Prostate gland (tissue), 2 donors: ENCODE measurements at regions not wholly inside any gene's neighbourhood (a gene's known extent, or its start where the extent isn't known, plus 50 kb on each side); places are given as distances from the start of the nearest gene placed in this dataset.

Experiments
- DNase-seq: peaks from one replicate; pipeline ENCODE4 v3.0.0-alpha.2; 2019; ENCODE audit warnings: low spot score
- H3K27ac ChIP-seq, 2 donors: fragments of 200-600 bp; sonication (generic); 2 replicates each; pipeline ENCODE4 v1.5.1; 2017 to 2019
- H3K27me3 ChIP-seq: fragments of 200-600 bp; sonication (generic); replicated peaks from 2 replicates; pipeline ENCODE4 v1.5.1; 2019; ENCODE audit not compliant: insufficient read depth
- H3K36me3 ChIP-seq, 2 donors: fragments of 200-600 bp; sonication (generic); 1 replicate in 1 of 2; 2 replicates in 1 of 2; pipeline versions ENCODE4 v1.5.1 to v1.8.1; 2017 to 2019
- H3K4me1 ChIP-seq: fragments of 200-600 bp; sonication (generic); replicated peaks from 2 replicates; pipeline ENCODE4 v1.5.1; 2019
- H3K4me3 ChIP-seq, 2 donors: fragments of 200-600 bp; sonication (generic); 2 replicates each; pipeline ENCODE4 v1.5.1; 2017 to 2019
- H3K9me3 ChIP-seq: fragments of 200-600 bp; sonication (generic); 2 replicates; pipeline ENCODE4 v1.5.1; 2017
- POLR2A ChIP-seq: fragments of 450-650 bp; IDR thresholded peaks from one replicate; pipeline ENCODE4 v1.6.1; 2016; ENCODE audit warnings: antibody characterized with exemption, mild to moderate bottlenecking
- POLR2AphosphoS5 ChIP-seq: sonication (generic); formaldehyde crosslinking; IDR thresholded peaks from one replicate; pipeline ENCODE4 v1.6.1; 2017; ENCODE audit warnings: antibody characterized with exemption
- WGBS: methylation state at CpG from one replicate; pipeline ENCODE4 v1.1.5; 2018; 5-methylcytosine and 5-hydroxymethylcytosine counted together
- intact Hi-C: fragments of 100-400 bp; cut with DNase I; formaldehyde crosslinking; loops from one replicate; pipeline ENCODE4 v1.14.2; 2022
- TF ChIP-seq, protein P1 (sequence below), 4 experiments: fragments of 200-600 bp in 2 of 4; fragments of 450-650 bp in 2 of 4; sonication (generic) in 2 of 4; IDR thresholded peaks; 1 replicate in 3 of 4; 2 replicates in 1 of 4; pipeline ENCODE4 v1.5.1; 2016 to 2019; ENCODE audit warnings: antibody characterized with exemption in 4 of 4, mild to moderate bottlenecking in 2 of 4, moderate library complexity in 2 of 4

- H3K27ac ChIP-seq = no peak overlapping the region
- 56% methylated on average over 5 of the region's 5 CpGs for WGBS
- DNase-seq = no peak
These were observed 121.2 kb downstream of the DUSP10 start for GRCh38 chr1:221620437-221621384.

GRCh38 chr1:221621683-221622082 is 120.2 kb downstream of the DUSP10 start:
- Histone ChIP-seq H3K27ac (no peak overlapping the region), H3K9me3 (no peaks in the 10 kb centered on the region), H3K4me3 (no peak overlapping the region), H3K27me3 (no peaks in the 10 kb centered on the region), H3K4me1 (no peaks in the 10 kb centered on the region), H3K36me3 (no peaks in the 10 kb centered on the region)
- DNase-seq = no peak
- no peak for TF ChIP-seq POLR2AphosphoS5
- TF ChIP-seq, protein P1, sequence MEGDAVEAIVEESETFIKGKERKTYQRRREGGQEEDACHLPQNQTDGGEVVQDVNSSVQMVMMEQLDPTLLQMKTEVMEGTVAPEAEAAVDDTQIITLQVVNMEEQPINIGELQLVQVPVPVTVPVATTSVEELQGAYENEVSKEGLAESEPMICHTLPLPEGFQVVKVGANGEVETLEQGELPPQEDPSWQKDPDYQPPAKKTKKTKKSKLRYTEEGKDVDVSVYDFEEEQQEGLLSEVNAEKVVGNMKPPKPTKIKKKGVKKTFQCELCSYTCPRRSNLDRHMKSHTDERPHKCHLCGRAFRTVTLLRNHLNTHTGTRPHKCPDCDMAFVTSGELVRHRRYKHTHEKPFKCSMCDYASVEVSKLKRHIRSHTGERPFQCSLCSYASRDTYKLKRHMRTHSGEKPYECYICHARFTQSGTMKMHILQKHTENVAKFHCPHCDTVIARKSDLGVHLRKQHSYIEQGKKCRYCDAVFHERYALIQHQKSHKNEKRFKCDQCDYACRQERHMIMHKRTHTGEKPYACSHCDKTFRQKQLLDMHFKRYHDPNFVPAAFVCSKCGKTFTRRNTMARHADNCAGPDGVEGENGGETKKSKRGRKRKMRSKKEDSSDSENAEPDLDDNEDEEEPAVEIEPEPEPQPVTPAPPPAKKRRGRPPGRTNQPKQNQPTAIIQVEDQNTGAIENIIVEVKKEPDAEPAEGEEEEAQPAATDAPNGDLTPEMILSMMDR (IDR thresholded peaks at IDR 0.05) = no peak
- no peak for TF ChIP-seq POLR2A
- 81% methylated on average over 2 of the region's 2 CpGs for WGBS
- intact Hi-C loops = no loop called here

More at GRCh38 chr1:221620437-221621384, 121.2 kb downstream of the DUSP10 start:
- Histone ChIP-seq H3K27me3 (no peaks in the 10 kb centered on the region), H3K4me1 (no peaks in the 10 kb centered on the region), H3K9me3 (no peaks in the 10 kb centered on the region), H3K4me3 (no peak overlapping the region), H3K36me3 (no peaks in the 10 kb centered on the region)
- TF ChIP-seq, protein P1 (IDR thresholded peaks at IDR 0.05) = no peak
- TF ChIP-seq POLR2A = no peak
- TF ChIP-seq POLR2AphosphoS5 = no peak
- intact Hi-C loops = no loop called here

DNA sequence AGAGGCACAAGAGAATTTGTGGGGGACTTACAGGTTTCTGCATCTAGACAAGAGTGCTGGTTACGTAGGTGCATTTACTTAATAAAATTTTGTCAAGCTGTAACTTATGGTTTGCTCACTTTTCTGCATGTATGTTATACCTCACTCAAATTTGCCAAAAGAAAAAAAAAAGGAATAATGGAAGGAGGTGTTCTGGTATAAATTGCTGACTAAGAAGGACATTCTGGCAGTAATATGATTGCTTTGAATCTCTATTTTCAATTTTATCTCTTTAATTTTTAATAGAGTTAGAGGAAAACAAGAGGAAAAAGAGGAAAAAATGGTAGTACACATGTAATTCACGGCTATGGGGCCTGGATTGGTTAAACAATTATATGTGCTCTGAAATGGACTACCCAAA is 119.5 kb downstream of the DUSP10 start:
- no peaks in the 10 kb centered on the region for H3K27me3 ChIP-seq
- no peaks in the 10 kb centered on the region for H3K9me3 ChIP-seq
- no peak for DNase-seq
- intact Hi-C loops = no loop called here
- no peaks in the 10 kb centered on the region for H3K36me3 ChIP-seq
- no peak for TF ChIP-seq POLR2A
- TF ChIP-seq, protein P1 (IDR thresholded peaks at IDR 0.05) = no peak
- no peak for TF ChIP-seq POLR2AphosphoS5
- H3K4me3 ChIP-seq = no peak overlapping the region
- H3K27ac ChIP-seq = no peak overlapping the region
- 89% methylated on average over 2 of the region's 2 CpGs for WGBS
- no peaks in the 10 kb centered on the region for H3K4me1 ChIP-seq

- Histone ChIP-seq H3K4me3 (no peak overlapping the region), H3K27ac (no peak overlapping the region), H3K9me3 (no peaks in the 10 kb centered on the region), H3K36me3 (no peaks in the 10 kb centered on the region), H3K27me3 (no peaks in the 10 kb centered on the region), H3K4me1 (no peaks in the 10 kb centered on the region)
- no peak for DNase-seq
- intact Hi-C loops = no loop called here
- TF ChIP-seq, protein P1 (IDR thresholded peaks at IDR 0.05) = no peak
- no peak for TF ChIP-seq POLR2A
- no peak for TF ChIP-seq POLR2AphosphoS5
These were observed 116.9 kb downstream of the DUSP10 start for GRCh38 chr1:221625026-221625425.

DNA sequence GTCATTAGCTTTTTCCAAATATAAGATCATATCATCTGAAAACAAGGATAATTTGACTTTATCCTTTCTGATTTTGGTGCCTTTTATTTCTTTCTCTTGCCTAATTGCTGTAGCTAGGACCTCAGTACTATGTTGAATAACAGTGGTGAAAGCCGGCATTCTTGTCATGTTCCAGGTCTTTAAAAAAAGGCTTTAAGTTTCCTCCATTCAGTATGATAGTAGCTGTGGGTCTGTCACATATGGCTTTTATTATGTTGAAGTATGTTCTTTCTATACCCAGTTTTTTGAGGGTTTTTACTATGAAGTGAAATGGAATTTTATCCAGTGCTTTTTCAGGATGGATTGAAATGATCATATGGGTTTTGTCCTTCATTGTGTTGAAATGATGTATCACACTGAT is 115.8 kb downstream of the DUSP10 start:
- no peak for TF ChIP-seq POLR2AphosphoS5
- DNase-seq = no peak
- WGBS = 82% methylated on average over 1 of the region's 1 CpG
- Histone ChIP-seq H3K36me3 (no peaks in the 10 kb centered on the region), H3K27me3 (no peaks in the 10 kb centered on the region), H3K9me3 (no peaks in the 10 kb centered on the region), H3K27ac (no peak overlapping the region), H3K4me3 (no peak overlapping the region), H3K4me1 (no peaks in the 10 kb centered on the region)
- intact Hi-C loops = no loop called here
